PC-9 (cell line): ENCODE measurements at regions not wholly inside any gene's neighbourhood (a gene's known extent, or its start where the extent isn't known, plus 50 kb on each side); places are given as distances from the start of the nearest gene placed in this dataset.

Experiments used
- CTCF ChIP-seq: fragments of 200-600 bp; sonication (generic); conservative IDR thresholded peaks from 2 replicates; pipeline ENCODE4 v1.6.1; 2017; ENCODE audit warnings: mixed run types, antibody characterized with exemption, mild to moderate bottlenecking, moderate library complexity
- EZH2 ChIP-seq: fragments of 200-600 bp; sonication (generic); IDR thresholded peaks from 2 replicates; pipeline ENCODE4 v1.8.0; 2017; ENCODE audit warnings: antibody characterized with exemption, low read depth

GRCh38 chr2:173750353-173750801 lies 214.8 kb downstream of the SP3 start:
- TF ChIP-seq EZH2 (no peak), CTCF (no peak)
